ENCODE measurements at regions not wholly inside any gene's neighbourhood (a gene's known extent, or its start where the extent isn't known, plus 50 kb on each side); places are given as distances from the start of the nearest gene placed in this dataset.
"Not testable (repeated sequence)": the region's sequence is repeated elsewhere in the genome, so short reads cannot be mapped to it uniquely, and the experiment has no call there.

DNA sequence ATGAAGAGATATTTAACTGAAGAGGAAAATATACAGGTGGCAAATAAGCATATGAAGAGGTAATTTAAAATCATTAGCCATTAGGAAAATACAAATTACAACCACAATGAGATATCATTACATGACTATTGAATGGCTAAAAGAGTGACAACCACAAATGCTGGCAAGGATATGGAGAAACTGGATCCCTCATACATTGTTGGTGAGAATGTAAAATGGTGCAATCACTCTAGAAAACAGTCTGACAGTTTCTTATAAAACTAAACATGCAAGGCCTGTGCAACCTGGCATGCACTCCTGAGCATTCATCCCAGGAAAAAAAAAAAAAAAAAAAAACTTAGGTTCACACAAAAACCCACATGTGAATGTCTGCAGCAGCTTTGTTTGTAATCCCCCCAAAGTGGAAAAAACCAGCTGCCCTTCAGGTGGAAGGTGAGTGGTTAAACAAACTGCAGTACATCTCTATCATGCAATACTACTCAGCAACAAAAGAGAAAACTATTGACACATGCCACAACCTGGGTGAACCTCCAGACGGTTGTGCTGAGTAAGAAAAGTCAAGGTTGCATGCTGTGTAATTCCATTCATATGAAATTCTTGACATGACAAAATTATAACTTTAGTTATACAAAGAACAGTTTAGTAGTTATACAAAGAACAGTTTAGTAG lies 189.2 kb upstream of the IRF2BP2 start:
- CTCF ChIA-PET; H3K27me3 ChIP-seq (replicated peaks in 2 of 5; ENCODE audit: control insufficient read depth in 4 of 5, insufficient read depth in 5 of 5, low read length in 4 of 5); H3K4me3 ChIP-seq (ENCODE audit: control insufficient read depth in 1 of 7, extremely low read depth in 1 of 7, insufficient read depth in 4 of 7, low read depth in 2 of 7, low read length in 6 of 7); H3K36me3 ChIP-seq (ENCODE audit: control insufficient read depth in 4 of 4, insufficient read depth in 4 of 4, low read length in 3 of 4); POLR2A ChIA-PET; H3K27ac ChIP-seq (ENCODE audit: insufficient read depth in 1 of 2, low read depth in 1 of 2, low read length in 2 of 2, poor library complexity in 1 of 2, severe bottlenecking in 2 of 2); H3K9me3 ChIP-seq (ENCODE audit: control extremely low read depth in 1 of 5, control insufficient read depth in 4 of 5, insufficient read depth in 2 of 5, low read depth in 1 of 5, low read length in 4 of 5); DNase-seq; H3K4me1 ChIP-seq (ENCODE audit: control extremely low read depth in 1 of 4, control insufficient read depth in 4 of 4, insufficient read depth in 4 of 4, low read length in 3 of 4): not testable (repeated sequence)
- WGBS (ENCODE audit: insufficient coverage): no CpG with 5 or more reads among the region's 1 CpG

DNA sequence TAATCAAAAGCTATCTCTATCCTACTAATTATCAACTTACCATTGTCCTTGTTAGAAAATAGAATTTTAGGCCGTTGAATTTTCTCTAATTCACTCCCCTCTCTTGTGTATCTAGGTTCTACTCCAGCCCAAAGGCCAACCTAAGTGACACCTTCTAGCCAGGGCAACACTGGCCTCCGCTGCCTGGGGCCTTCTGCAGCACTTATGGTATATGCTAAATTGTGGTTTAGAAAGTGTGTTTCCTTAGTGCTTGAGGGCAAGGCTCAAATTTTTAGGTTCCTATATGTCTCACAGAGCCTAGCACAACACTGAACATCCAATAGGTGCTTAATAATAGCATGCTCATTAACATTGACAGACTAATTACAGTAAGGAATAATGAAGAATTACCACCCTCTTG lies 187.2 kb upstream of the IRF2BP2 start:
- WGBS (ENCODE audit: insufficient coverage): no CpG with 5 or more reads among the region's 2 CpGs
- POLR2A ChIA-PET; H3K4me3 ChIP-seq (ENCODE audit: control insufficient read depth in 1 of 7, extremely low read depth in 1 of 7, insufficient read depth in 4 of 7, low read depth in 2 of 7, low read length in 6 of 7); CTCF ChIA-PET; H3K27ac ChIP-seq (ENCODE audit: insufficient read depth in 1 of 2, low read depth in 1 of 2, low read length in 2 of 2, poor library complexity in 1 of 2, severe bottlenecking in 2 of 2); H3K9me3 ChIP-seq (ENCODE audit: control extremely low read depth in 1 of 5, control insufficient read depth in 4 of 5, insufficient read depth in 2 of 5, low read depth in 1 of 5, low read length in 4 of 5); DNase-seq; H3K27me3 ChIP-seq (replicated peaks in 2 of 5; ENCODE audit: control insufficient read depth in 4 of 5, insufficient read depth in 5 of 5, low read length in 4 of 5); H3K4me1 ChIP-seq (ENCODE audit: control extremely low read depth in 1 of 4, control insufficient read depth in 4 of 4, insufficient read depth in 4 of 4, low read length in 3 of 4); H3K36me3 ChIP-seq (ENCODE audit: control insufficient read depth in 4 of 4, insufficient read depth in 4 of 4, low read length in 3 of 4): not testable (repeated sequence)

DNA sequence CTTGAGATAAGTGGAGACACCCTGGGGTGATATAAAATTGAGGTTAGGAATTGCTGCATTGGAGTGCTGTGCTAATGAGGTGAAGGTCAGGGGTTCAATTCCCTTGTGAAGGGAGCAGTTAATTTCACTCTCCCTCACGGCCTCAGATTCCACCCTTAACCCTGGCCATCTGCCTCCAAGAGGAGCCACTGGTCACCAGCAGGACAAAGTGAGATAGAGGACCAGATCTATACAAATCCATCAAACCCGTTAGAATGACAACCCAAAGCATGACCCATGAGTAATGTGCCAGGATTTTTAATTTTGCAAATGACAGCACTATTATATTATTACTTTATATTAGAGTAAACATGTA lies 186.4 kb upstream of the IRF2BP2 start:
- H3K9me3 ChIP-seq (ENCODE audit: control extremely low read depth in 1 of 5, control insufficient read depth in 4 of 5, insufficient read depth in 2 of 5, low read depth in 1 of 5, low read length in 4 of 5); DNase-seq; H3K36me3 ChIP-seq (ENCODE audit: control insufficient read depth in 4 of 4, insufficient read depth in 4 of 4, low read length in 3 of 4); POLR2A ChIA-PET; H3K4me3 ChIP-seq (ENCODE audit: control insufficient read depth in 1 of 7, extremely low read depth in 1 of 7, insufficient read depth in 4 of 7, low read depth in 2 of 7, low read length in 6 of 7); H3K27ac ChIP-seq (ENCODE audit: insufficient read depth in 1 of 2, low read depth in 1 of 2, low read length in 2 of 2, poor library complexity in 1 of 2, severe bottlenecking in 2 of 2); H3K4me1 ChIP-seq (ENCODE audit: control extremely low read depth in 1 of 4, control insufficient read depth in 4 of 4, insufficient read depth in 4 of 4, low read length in 3 of 4); CTCF ChIA-PET; H3K27me3 ChIP-seq (replicated peaks in 2 of 5; ENCODE audit: control insufficient read depth in 4 of 5, insufficient read depth in 5 of 5, low read length in 4 of 5): not testable (repeated sequence)
- WGBS (ENCODE audit: insufficient coverage): no CpG with 5 or more reads among the region's 2 CpGs

DNA sequence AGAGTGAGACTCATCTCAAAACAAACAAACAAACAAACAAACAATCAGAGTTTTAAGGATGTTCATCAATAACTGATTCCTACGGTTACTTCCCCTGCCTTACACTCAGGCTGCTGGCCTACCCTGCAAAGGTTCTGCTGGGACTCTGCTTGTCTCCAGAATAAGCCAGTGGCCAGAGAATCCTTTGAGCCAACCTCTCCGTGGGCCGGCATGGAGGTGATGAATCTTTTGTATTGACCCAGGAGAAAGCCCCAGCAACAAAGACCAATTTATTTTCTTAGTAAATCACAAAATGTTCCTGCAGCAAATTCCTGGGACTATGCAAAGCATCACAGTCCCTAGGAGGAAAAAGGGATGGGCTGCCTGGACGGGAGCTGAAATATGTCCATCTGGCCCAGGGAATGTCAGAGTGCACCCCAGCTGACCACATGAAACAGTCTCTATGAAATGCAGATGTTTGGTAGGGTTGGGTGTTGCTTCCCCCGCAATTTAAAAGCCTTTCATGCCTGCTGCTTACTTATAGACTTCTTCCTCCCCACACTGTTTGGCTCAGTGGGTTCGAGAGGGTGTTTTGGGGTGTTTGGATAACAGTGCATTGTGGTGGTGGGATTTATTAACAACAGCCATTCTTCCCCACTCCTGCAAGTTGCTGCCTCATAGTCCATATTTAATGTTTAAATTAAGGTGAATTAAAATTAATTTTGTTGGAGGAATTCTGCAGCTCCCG lies 185.9 kb upstream of the IRF2BP2 start:
- H3K4me1 ChIP-seq (ENCODE audit: control extremely low read depth in 1 of 4, control insufficient read depth in 4 of 4, insufficient read depth in 4 of 4, low read length in 3 of 4); H3K4me3 ChIP-seq (ENCODE audit: control insufficient read depth in 1 of 7, extremely low read depth in 1 of 7, insufficient read depth in 4 of 7, low read depth in 2 of 7, low read length in 6 of 7); CTCF ChIA-PET; H3K27me3 ChIP-seq (replicated peaks in 2 of 5; ENCODE audit: control insufficient read depth in 4 of 5, insufficient read depth in 5 of 5, low read length in 4 of 5); H3K27ac ChIP-seq (ENCODE audit: insufficient read depth in 1 of 2, low read depth in 1 of 2, low read length in 2 of 2, poor library complexity in 1 of 2, severe bottlenecking in 2 of 2); DNase-seq; H3K36me3 ChIP-seq (ENCODE audit: control insufficient read depth in 4 of 4, insufficient read depth in 4 of 4, low read length in 3 of 4); H3K9me3 ChIP-seq (ENCODE audit: control extremely low read depth in 1 of 5, control insufficient read depth in 4 of 5, insufficient read depth in 2 of 5, low read depth in 1 of 5, low read length in 4 of 5); POLR2A ChIA-PET: not testable (repeated sequence)
- WGBS (ENCODE audit: insufficient coverage): no CpG with 5 or more reads among the region's 7 CpGs

DNA sequence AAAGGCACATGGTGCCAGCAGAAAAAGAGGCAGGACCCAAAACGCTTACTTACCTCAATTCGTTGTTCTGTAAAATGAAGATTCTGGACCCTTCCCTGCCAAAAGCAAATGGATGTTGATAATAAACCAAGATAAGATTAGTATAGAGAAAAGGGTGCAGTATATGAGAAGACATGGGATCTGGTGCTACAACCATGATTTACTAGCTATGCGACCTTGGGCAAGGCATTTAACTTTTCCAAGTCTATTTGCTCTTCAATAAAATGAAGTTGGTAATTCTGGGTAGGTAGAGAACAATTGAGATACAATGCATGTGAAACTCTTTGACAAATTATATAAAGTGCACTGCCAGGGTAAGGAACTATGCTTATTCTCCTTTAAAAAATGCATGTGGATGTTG lies 185.0 kb upstream of the IRF2BP2 start:
- CTCF ChIA-PET; H3K9me3 ChIP-seq (ENCODE audit: control extremely low read depth in 1 of 5, control insufficient read depth in 4 of 5, insufficient read depth in 2 of 5, low read depth in 1 of 5, low read length in 4 of 5); H3K4me1 ChIP-seq (ENCODE audit: control extremely low read depth in 1 of 4, control insufficient read depth in 4 of 4, insufficient read depth in 4 of 4, low read length in 3 of 4); H3K36me3 ChIP-seq (ENCODE audit: control insufficient read depth in 4 of 4, insufficient read depth in 4 of 4, low read length in 3 of 4); H3K27ac ChIP-seq (ENCODE audit: insufficient read depth in 1 of 2, low read depth in 1 of 2, low read length in 2 of 2, poor library complexity in 1 of 2, severe bottlenecking in 2 of 2); POLR2A ChIA-PET; DNase-seq; H3K4me3 ChIP-seq (ENCODE audit: control insufficient read depth in 1 of 7, extremely low read depth in 1 of 7, insufficient read depth in 4 of 7, low read depth in 2 of 7, low read length in 6 of 7); H3K27me3 ChIP-seq (replicated peaks in 2 of 5; ENCODE audit: control insufficient read depth in 4 of 5, insufficient read depth in 5 of 5, low read length in 4 of 5): not testable (repeated sequence)
- no CpG with 5 or more reads among the region's 3 CpGs for WGBS (ENCODE audit: insufficient coverage)

DNA sequence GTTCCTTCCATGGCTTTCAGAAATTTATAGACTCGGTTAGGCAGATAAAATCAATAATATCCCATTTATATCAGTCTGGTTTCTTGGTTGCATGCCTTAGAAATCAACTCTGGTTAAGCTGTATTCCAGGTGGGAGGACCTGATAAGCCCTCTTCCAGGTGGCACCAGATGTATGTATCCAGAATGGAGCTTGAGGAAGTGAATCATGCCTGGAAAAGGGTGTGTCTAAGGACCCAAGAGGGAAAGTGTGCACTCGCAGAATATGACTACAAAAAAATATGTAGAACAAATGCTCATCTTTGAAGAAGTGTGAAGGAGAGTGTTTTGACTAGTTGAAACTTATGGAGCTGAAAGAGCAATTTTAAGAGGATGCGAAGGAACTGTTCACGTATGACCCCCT lies 184.5 kb upstream of the IRF2BP2 start:
- H3K9me3 ChIP-seq (ENCODE audit: control extremely low read depth in 1 of 5, control insufficient read depth in 4 of 5, insufficient read depth in 2 of 5, low read depth in 1 of 5, low read length in 4 of 5); H3K27ac ChIP-seq (ENCODE audit: insufficient read depth in 1 of 2, low read depth in 1 of 2, low read length in 2 of 2, poor library complexity in 1 of 2, severe bottlenecking in 2 of 2); H3K36me3 ChIP-seq (ENCODE audit: control insufficient read depth in 4 of 4, insufficient read depth in 4 of 4, low read length in 3 of 4); DNase-seq; CTCF ChIA-PET; H3K4me3 ChIP-seq (ENCODE audit: control insufficient read depth in 1 of 7, extremely low read depth in 1 of 7, insufficient read depth in 4 of 7, low read depth in 2 of 7, low read length in 6 of 7); H3K4me1 ChIP-seq (ENCODE audit: control extremely low read depth in 1 of 4, control insufficient read depth in 4 of 4, insufficient read depth in 4 of 4, low read length in 3 of 4); POLR2A ChIA-PET; H3K27me3 ChIP-seq (replicated peaks in 2 of 5; ENCODE audit: control insufficient read depth in 4 of 5, insufficient read depth in 5 of 5, low read length in 4 of 5): not testable (repeated sequence)
- no CpG with 5 or more reads among the region's 4 CpGs for WGBS (ENCODE audit: insufficient coverage)

DNA sequence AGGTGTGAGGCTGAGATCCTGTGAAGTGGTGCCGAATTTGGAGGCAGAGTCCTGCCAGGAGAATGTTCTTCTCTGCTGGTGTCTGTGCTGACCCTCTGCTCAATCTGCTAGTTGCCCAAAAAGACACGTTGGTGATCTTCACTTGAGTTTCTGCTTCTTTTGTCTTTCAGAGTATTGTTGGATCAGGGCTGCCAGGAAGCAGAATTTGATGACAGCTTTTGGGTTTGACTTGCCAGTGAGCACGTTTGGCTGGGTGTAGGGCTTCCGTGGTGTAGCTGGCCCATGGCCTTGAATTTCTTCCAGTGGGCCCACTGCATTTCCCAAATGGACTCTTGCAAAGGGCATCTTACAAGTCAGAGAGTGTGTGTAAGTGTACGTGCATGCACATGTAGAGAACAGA lies 183.9 kb upstream of the IRF2BP2 start:
- H3K9me3 ChIP-seq (ENCODE audit: control extremely low read depth in 1 of 5, control insufficient read depth in 4 of 5, insufficient read depth in 2 of 5, low read depth in 1 of 5, low read length in 4 of 5); H3K27ac ChIP-seq (ENCODE audit: insufficient read depth in 1 of 2, low read depth in 1 of 2, low read length in 2 of 2, poor library complexity in 1 of 2, severe bottlenecking in 2 of 2); POLR2A ChIA-PET; H3K36me3 ChIP-seq (ENCODE audit: control insufficient read depth in 4 of 4, insufficient read depth in 4 of 4, low read length in 3 of 4); H3K4me3 ChIP-seq (ENCODE audit: control insufficient read depth in 1 of 7, extremely low read depth in 1 of 7, insufficient read depth in 4 of 7, low read depth in 2 of 7, low read length in 6 of 7); H3K4me1 ChIP-seq (ENCODE audit: control extremely low read depth in 1 of 4, control insufficient read depth in 4 of 4, insufficient read depth in 4 of 4, low read length in 3 of 4); H3K27me3 ChIP-seq (replicated peaks in 2 of 5; ENCODE audit: control insufficient read depth in 4 of 5, insufficient read depth in 5 of 5, low read length in 4 of 5); CTCF ChIA-PET; DNase-seq: not testable (repeated sequence)
- WGBS (ENCODE audit: insufficient coverage): no CpG with 5 or more reads among the region's 5 CpGs
